ENCODE measurements at regions not wholly inside any gene's neighbourhood (a gene's known extent, or its start where the extent isn't known, plus 50 kb on each side); places are given as distances from the start of the nearest gene placed in this dataset.

DNA sequence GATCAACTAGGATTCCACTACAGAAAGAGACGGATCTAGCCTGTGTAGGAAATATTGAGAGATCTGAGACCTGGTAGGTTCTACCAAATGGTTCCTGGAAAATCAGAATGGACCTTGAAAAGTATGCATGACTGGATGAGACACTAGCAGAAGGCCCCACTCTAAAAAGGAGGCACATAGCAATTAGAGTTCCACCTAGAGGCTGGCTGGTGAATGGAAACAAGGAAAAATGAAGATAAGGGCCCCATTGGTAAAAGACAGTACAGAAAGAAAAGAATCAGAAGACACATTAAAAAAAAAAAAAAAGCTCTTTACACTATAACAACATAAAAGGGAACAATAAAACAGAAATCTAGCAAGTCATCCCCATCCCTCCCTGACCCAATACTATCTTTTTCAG, 518.5 kb downstream of the NR2F1-AS1 start:
- no peak for DNase-seq (ENCODE audit: low read depth, low spot score)

DNA sequence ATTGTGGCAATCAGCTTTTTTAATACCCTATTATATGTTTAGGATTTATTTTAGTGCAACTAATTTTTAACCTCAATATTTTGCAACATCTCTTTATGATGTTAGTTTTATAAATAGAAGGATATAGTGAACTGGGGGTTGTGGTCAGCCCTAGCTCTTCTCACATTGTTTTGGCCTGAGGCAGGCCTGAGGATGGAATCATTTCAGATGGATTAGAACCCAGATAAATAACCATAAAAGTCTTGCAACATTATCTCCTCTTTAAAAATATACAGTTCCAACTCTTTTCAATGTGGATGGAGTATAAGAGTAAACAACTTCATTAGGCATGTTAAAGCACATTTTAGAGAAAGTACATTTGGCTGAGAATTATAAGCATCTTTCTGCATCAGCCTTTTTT, 522.7 kb downstream of the NR2F1-AS1 start:
- no peak for DNase-seq (ENCODE audit: low read depth, low spot score)

DNA sequence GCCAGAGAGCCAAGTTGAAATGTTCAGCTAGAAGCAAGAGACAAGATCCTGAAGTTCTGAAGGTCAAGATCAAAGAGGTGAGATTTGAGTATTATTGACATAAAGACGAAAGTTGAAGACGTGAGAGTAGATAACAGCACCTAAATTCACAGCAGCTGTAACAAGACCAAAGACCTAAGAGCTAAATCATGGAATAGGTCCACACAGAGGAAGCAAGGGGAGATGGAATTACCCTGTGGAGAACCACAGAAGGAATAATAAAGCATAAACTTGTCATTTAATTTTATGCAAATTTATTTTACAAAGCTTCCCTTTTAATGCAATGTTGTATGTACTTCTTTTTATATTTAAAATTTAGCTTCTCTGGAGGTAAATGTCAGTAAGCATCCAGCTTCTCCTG, 523.7 kb downstream of the NR2F1-AS1 start:
- no peak for DNase-seq (ENCODE audit: low read depth, low spot score)

DNA sequence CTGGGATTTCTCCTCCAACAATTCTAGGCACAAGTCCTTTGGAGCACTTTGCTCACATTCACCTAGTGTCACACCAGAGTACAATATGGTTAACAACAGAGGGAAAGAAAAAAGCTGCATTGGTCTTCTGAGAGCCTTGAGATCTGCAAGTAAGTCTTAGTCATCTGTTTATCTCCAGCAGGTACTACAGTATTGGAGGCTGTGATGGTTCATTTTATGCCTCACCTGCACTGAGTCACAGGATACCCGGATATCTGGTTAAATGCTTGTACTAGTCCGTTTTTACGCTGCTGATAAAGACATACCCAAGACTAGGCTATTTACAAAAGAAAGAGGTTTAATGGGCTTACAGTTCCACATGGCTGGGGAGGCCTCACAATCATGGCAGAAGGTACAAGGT, 525.0 kb downstream of the NR2F1-AS1 start:
- DNase-seq (ENCODE audit: low read depth, low spot score), result no peak

DNA sequence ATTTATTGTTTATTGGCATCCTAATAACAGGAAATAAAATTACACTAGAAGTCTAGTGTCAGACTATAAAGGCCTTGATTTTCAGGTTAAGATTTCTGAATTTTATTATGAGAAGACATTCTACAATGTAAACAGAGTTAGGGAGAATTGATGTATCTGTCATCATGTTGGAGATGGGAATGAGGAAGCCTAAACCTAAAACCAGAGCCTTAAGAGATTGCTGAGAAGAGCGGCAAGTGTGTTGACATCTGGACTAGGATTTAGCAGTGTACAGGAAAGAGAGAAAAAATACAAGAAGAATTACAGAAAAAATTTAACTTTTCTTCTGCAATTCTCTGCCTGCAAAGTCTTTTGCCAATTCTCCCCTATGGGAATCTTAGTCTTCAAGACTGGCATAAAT, 525.5 kb downstream of the NR2F1-AS1 start:
- DNase-seq (ENCODE audit: low read depth, low spot score), result no peak

DNA sequence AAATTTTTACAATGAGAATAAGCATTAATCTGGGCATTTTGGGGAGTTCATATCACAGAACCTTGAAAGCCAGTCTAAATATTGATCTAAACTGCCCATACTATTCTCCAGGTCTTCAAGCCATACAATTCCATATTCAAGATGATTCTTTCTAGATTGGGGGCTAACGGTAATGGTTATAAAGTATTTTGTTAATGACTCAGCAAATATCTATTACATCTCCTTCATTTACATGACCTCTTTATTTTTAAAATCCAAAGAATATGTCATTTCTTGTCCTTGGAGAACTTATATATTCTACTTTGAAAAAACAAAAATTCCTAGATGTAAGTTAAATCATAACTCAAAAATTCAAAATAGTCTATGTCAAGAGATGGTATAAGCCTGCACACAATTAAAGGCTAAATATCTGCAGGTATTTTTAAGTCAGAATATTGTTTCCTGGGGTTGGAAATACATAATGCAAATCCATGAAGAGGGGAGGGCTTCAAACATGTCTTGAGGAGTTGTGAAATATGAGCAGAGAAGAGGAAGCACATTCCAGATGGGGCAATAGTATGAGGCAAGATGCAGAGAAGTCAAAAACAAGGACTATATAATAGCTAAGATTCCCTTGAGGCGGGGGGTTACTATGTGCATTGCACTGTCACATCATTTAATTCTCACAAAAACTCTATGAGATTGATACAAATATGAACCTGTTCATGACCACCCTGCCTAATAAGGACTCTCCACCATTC, 526.4 kb downstream of the NR2F1-AS1 start:
- no peak for DNase-seq (ENCODE audit: low read depth, low spot score)

DNA sequence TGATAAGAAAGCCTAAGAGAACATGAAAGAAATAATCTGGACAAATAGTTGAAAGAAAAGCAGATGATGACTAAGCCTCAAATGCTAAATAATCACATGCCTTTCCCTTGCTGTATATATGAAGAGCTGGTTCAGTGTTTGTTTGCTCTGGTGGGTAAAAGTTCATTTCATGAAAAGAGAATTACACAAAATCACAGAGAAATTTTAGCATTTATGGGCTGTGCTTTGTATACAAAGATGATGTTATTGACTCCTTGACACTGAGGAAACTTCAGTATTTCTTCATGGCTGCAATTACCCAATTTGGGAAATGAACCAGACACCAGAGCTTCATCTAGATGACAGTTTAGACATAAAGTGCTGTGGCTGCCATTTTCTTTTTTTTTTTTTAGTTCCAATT, 527.2 kb downstream of the NR2F1-AS1 start:
- DNase-seq (ENCODE audit: low read depth, low spot score), result no peak

DNA sequence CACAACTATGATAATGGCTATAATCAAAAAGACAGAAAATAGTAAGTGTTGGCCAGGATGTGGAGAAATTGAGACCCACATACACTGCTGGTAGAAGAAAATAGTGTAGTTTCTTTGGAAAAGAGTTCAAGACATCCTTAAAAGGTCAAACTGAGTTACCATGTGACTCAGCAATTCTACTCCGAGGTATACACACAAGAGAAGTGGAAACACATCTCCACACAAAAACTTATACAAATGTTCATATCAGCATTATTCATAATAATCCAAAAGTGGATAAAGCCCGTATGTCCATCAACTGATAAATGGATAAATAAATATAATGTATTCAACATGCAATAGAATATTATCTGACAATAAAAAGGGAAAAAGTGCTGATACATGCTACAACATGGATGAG, 532.2 kb downstream of the NR2F1-AS1 start:
- no peak for DNase-seq (ENCODE audit: low read depth, low spot score)

DNA sequence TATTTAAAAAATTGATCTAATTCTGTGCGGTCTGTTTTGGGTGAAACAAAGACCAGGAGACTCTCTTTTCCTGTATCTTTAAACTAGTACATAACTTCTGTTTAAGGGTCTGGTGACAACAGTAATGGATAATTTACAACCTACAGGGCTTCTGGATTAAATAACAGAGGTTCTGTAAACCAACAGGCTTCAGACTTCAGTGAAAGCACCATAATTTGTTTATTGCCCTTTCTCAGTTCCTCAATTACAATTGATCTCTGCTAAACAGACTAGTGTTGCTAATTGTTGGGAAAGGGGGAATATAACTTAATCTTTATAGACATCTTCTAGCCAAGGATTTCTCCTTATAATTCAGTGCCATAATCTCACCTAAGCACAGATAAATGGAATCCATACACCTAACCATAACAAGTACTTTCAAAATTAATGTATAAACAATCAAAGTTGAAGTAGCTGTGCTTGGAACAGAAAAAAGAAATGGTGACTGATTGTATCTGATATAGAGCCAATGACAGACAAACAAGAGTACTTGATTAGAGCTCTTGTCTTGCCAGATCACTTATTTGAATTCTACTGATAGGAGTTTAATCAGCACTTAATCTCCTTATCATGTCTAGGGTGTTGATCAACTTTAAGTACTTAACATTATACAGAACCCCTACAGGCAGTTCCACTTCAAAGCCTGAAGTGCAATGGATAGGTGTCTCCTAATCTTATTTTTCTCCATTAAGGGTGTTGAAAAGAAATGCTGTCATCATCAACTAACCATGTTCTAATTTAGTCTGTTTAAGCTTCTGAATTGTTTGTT, 536.0 kb downstream of the NR2F1-AS1 start:
- DNase-seq (ENCODE audit: low read depth, low spot score), result no peak

DNA sequence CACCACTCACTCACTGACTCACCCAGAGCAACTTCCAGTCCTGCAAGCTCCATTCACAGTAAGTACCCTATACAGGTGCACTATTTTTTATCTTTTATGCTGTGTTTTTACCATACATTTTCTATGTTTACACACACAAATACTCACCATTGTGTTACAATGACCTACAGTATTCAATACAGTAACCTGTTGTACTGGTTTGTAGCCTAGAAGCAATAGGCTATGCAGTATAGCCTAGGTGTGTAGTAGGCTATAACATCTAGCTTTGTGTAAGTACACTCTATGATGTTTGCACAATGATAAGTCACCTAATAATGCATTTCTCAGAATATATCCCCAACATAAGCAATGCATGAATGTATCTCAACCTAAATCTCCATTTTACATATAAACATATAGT, 541.1 kb downstream of the NR2F1-AS1 start:
- DNase-seq (ENCODE audit: low read depth, low spot score), result no peak

DNA sequence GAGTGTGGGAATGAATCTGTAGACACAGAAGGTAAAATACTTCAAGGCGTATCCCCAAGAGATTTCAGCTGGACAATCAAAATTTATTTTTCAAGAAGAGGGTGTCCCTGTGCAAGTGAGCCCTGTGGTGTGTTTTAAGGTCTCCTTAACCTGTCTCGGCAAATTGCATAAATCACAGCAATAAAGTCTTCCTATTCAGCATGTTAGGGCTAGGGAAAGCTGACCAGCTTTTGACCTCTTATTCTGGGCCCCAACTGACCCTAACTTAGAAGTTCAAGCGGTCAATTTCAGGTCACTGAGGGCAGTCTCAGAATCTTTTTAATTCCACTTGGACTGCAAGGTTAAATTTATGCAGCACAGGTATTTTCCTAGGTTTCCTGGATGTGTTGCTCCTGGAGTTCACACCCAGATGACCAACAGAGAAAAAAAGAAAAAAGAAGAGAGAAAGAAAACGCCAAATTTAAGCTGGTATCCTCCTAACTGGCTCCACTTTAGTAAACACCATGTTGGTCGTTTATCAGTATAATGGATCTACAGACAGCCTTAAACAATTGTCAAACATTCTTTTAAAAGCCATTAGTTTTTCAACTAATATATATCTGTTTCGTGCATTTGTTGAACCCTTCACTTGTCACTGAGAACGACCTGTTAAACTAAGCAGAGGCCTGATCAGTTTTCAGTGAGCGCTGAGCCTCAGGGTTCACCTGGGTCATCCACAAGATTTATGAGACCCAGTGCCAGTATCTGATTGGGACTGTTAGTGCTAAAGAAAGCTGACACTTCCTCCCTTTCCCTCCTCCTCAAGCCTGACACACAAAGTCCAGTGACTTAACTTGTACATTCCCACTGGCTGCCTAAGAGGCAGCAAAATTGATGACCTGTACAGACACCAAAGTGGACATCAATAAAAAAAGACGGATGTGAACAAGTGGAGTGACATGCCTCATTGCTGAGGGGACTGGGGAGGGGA, 546.1 kb downstream of the NR2F1-AS1 start:
- peak; percentile 58 for DNase-seq (ENCODE audit: low read depth, low spot score)

DNA sequence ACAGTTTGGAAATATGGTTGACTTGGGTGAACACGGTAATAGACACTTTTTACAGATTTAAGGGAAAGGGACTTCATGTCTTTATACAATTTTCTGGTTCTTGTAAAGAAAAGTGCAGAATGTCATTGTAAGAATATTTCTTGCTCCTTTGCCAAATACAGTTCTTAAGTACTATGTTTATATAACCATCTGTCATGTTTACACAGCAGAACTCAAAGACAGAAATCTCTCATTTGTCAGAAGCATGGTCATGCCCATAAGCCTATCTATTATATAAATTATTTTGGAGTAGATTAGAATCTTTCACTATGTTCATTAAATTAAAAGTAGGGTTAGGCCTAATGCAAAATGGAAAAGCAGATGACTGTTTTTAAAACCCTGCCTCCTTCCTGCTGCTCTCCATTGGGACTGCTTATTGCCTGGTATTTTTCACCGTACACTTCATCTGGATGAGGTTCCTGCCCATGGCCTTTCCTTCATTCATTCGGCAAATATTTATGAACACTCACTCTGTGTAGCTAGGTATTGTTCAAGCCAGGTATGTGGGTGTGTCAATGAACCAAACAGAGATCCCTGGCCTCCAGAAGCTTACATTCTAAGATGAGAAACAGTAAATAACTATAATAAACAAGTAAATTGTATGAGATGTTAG, 558.1 kb downstream of the NR2F1-AS1 start:
- DNase-seq (ENCODE audit: low read depth, low spot score), result no peak

DNA sequence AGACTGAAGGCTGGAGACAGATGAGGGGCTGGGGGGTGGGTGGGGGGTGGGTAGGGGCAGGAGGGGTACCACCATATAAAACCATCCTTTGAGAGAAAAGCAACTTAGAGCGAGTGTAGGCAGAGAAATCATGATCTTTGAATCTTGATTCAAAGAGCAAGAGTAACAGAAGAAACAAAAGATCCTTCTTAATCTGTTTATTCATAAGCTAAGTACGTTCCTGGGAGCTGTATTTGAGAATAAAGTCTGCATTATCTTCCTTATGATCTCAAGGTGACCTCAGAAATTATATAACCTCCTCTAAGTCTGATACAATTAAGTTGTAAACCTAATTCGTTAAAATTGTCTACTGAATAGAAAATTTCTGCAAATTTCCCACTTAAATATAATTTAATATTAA, 558.8 kb downstream of the NR2F1-AS1 start:
- no peak for DNase-seq (ENCODE audit: low read depth, low spot score)

DNA sequence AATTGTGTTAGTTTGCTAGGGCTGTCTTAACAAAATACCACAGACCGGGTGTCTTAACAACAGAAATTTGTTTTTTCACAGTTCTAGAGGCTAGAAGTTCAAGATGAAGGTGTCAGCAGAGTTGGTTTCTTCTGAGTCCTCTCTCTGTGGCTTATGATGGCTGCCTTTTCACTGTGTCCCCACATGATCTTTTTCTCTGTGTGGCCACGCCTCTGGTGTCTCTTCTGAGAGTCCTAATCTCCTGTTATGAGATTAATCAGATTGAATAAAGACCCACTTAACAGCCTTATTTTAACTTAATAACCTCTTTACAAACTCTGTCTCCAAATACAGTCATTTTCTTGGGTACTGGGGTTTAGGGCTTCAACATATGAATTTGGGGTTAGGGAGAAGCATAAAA, 561.1 kb downstream of the NR2F1-AS1 start:
- no peak for DNase-seq (ENCODE audit: low read depth, low spot score)

DNA sequence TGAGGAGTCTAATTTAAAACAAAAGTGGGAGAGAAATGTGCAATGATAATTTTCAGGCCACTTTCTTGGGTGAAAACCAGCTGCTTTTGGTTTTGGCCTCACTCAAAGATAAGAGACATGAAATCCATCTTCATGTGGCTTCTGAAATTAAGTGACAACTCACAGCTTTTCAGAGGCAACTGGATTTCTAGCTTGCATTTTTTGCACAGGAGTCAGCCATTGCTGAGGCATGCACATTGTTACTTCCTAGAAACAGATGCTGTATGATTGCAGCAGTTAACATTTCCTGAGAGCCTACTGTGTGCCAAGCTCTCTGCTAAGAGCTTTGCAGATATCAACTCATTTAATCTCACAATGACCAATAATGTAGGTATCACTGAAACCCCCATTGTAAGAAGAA, 562.6 kb downstream of the NR2F1-AS1 start:
- DNase-seq (ENCODE audit: low read depth, low spot score), result no peak

DNA sequence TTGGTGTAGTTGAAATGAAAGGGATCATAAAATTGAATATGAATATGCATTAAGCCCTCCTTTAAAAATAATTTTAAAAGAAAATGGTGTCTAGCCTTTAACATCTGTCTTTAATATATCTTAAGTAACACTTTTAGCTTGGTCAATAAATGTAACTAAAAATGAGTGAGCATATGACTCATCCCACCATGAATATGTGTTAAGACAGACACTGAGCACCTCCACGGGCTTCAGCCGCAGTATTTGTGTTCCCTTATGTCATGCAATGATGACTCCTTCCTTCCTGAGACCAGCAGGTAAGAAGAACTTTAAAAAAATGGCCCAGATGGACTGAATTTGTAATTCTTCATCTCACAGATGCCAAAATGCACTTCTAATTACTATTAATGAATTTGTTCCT, 563.2 kb downstream of the NR2F1-AS1 start:
- no peak for DNase-seq (ENCODE audit: low read depth, low spot score)

DNA sequence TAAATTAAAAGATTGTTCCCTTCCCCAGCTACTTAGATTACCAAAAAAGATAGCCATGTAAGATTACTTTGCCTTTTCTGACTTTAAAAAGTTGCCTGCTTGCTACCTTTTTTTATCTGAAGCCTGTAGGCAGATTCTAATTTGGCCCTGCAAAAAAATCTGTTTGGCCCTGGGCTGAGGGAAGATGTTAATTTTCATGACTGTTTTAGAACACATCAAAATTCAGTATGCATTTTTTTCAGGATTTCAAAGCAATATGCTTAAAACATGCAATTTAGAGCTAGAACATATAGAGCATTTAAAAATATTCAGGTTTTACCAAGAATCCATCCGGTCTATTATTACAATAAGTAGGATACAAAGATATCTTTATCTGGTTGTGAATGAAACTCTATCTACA, 563.6 kb downstream of the NR2F1-AS1 start:
- DNase-seq (ENCODE audit: low read depth, low spot score), result no peak

DNA sequence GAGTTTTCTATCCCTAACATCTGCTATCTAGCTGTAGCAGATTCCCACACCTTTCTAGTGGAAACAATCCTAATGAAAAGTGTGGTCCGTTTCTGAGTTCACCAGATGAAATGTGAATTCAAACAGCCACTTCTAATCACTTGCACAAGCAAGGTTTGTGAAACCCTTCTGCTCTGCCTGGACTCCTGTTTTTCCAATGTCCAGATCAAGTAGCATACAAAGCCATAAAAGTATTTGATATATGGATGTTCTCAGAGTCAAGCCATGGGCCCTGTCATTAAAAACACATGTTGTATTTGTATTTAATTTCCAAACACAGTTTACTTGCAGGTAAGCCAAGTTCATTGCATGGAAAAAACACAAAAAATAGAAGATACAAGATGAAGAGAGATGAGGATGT, 570.4 kb downstream of the NR2F1-AS1 start:
- DNase-seq (ENCODE audit: low read depth, low spot score), result no peak

DNA sequence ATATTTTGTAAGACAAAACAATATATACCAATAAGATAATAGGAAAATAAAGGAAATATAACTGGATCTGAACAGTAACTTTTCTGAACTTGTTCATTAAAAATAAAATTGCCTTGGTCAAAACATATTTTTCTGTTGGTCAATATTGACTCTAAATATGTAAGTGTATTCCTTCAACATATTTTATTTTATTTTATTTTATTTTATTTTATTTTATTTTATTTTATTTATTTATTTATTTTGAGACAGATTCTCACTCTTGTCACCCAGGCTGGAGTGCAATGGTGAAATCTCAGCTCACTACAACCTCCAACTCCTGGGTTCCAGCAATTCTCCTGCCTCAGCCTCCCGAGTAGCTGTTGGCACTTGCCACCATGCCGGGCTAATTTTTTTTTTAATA, 571.0 kb downstream of the NR2F1-AS1 start:
- no peak for DNase-seq (ENCODE audit: low read depth, low spot score)

DNA sequence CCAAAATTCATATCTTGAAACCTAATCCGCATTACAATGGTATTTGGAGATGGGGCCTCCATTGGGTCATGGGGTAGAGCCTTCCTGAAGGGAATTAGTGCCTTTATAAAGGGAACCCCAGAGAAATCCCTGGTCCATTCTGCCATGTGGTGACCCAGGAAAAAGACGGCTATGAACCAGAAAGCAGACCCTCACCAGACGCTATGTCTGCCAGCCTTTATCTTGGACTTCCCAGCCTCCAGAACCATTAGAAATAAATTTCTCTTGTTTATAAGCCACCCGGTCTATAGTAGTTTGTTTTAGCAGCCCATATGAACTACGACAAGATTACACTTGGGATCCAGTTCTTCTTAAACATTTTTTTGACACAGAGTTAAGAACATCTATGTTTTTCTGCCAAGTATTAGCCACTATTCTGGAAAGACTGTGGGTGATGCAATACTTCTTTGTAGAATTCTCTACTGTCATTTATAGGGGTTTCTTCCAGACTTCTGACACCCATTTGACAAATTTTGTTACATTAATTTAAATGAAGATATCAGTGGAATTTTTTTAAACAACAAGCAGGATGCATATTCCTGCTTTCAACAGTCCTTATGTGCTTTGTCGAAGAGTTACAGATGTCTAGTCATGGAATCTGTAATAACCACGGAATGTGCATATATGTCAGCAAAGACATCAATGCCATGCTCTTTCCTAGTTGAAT, 572.4 kb downstream of the NR2F1-AS1 start:
- DNase-seq (ENCODE audit: low read depth, low spot score), result no peak

DNA sequence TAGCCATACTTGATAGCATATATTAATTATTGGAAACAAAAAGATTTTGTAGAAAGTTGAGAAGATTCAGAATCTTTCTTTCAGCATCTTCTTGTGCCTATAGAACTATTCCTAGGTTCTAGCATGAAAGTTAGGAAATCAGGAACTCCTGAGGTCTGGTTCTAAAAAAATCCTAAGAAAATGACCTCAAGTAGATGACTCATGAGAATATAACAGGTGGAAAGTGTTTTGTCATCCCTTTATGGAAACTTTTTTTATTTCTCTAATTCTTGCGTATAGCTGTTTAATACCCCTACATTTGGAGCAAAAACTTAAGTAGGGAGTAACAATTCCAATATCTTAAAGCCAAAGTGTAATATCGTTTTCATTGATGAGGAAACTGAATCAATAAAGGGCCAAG, 574.1 kb downstream of the NR2F1-AS1 start:
- DNase-seq (ENCODE audit: low read depth, low spot score), result no peak

Measured in ELF-1 (cell line).